GM18511 (cell line): ENCODE measurements at regions not wholly inside any gene's neighbourhood (a gene's known extent, or its start where the extent isn't known, plus 50 kb on each side); places are given as distances from the start of the nearest gene placed in this dataset.

Experiments used
- ATAC-seq: cut with Tn5 transposase; IDR thresholded peaks from one replicate; pipeline ENCODE4 v1.9.1; 2021; ENCODE audit warnings: mild to moderate bottlenecking, moderate library complexity; ENCODE audit not compliant: unreplicated experiment

GRCh38 chr14:62626416-62626815, 418.8 kb downstream of the KCNH5 start:
- ATAC-seq: no peak

- no peak for ATAC-seq
Observed at GRCh38 chr14:62629176-62629725, 416.0 kb downstream of the KCNH5 start.

- no peak for ATAC-seq
Observed at GRCh38 chr14:62631176-62631575, 414.1 kb downstream of the KCNH5 start.

DNA sequence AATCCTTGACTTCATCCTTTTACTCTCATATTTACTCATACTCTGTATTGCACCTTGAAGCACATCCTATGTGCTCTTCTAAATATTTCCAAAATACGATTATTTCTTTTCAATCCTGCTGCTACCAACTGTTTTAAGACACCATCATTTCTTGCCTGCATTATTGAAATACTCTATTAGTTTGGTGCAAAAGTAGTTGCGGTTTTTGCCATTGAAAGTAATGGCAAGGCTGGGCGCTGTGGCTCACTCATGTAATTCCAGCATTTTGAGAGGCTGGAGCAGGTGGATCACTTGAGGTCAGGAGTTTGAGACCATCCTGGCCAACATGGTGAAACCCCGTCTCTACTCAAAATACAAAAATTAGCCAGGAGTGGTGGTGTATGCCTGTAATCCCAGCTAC, 412.5 kb downstream of the KCNH5 start:
- no peak for ATAC-seq

DNA sequence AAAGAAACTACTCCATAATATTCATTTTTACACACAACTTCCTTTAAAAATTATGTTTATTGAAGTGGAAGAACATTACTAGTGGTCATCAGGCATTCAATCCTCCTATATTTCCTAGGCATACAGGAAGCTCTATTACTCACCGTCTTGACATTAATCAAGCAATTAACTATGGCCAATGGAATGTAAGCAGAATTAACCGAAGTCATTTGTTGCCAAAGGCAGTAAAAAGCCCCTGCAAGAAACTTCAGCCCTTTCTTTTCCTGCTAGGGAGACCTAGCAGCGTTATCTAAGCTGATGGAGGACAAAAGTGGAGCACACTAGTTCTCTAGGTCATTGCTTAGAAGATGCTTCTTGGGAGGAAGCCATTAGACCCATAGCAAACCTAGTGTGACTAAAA, 399.6 kb downstream of the KCNH5 start:
- no peak for ATAC-seq
